NCI-H2227 treated with DMSO at 0.1 percent for 48 hours (cell line): ENCODE measurements at regions not wholly inside any gene's neighbourhood (a gene's known extent, or its start where the extent isn't known, plus 50 kb on each side); places are given as distances from the start of the nearest gene placed in this dataset.
A peak's percentile ranks its signal among the peaks of the same experiment; 100 is the strongest.

Experiments
- DNase-seq: peaks from one replicate; lab custom pipeline; 2025; lab: John Stamatoyannopoulos, UW

- DNase-seq = no peak
Observed at GRCh38 chr2:144156736-144157640, 362.9 kb downstream of the ZEB2 start.

GRCh38 chr2:144154205-144154604 lies 365.7 kb downstream of the ZEB2 start:
- DNase-seq = no peak

- no peak for DNase-seq
Observed at GRCh38 chr2:144152817-144153271, 367.1 kb downstream of the ZEB2 start.

- no peak for DNase-seq
Observed at GRCh38 chr2:144151851-144152250, 368.1 kb downstream of the ZEB2 start.

GRCh38 chr2:144151405-144151804 lies 368.5 kb downstream of the ZEB2 start:
- DNase-seq = no peak

- DNase-seq = no peak
Observed at GRCh38 chr2:144147356-144147755, 372.6 kb downstream of the ZEB2 start.

- DNase-seq = peak; percentile 94
Observed at GRCh38 chr2:144146876-144147275, 373.0 kb downstream of the ZEB2 start.

- no peak for DNase-seq
Observed at GRCh38 chr2:144146076-144146475, 373.8 kb downstream of the ZEB2 start.

- DNase-seq = no peak
Observed at GRCh38 chr2:144143294-144144151, 376.4 kb downstream of the ZEB2 start.

- DNase-seq = no peak
Observed at GRCh38 chr2:144140891-144141290, 379.0 kb downstream of the ZEB2 start.

- DNase-seq = no peak
Observed at GRCh38 chr2:144137705-144138428, 382.1 kb downstream of the ZEB2 start.

- DNase-seq = peak; percentile 65
Observed at GRCh38 chr2:144137272-144137671, 382.6 kb downstream of the ZEB2 start.

- DNase-seq = no peak
Observed at GRCh38 chr2:144136297-144137010, 383.5 kb downstream of the ZEB2 start.

GRCh38 chr2:144133936-144134665 lies 385.8 kb downstream of the ZEB2 start:
- DNase-seq = no peak

- no peak for DNase-seq
Observed at GRCh38 chr2:144132357-144132756, 387.6 kb downstream of the ZEB2 start.

- DNase-seq = no peak
Observed at GRCh38 chr2:144131042-144131441, 388.9 kb downstream of the ZEB2 start.

- DNase-seq = no peak
Observed at GRCh38 chr2:144130551-144130950, 389.4 kb downstream of the ZEB2 start.

- no peak for DNase-seq
Observed at GRCh38 chr2:144128130-144128746, 391.7 kb downstream of the ZEB2 start.

- no peak for DNase-seq
Observed at GRCh38 chr2:144127693-144128092, 392.2 kb downstream of the ZEB2 start.

GRCh38 chr2:144126302-144126701 lies 393.6 kb downstream of the ZEB2 start:
- DNase-seq = no peak
